A673 (cell line): ENCODE measurements at regions not wholly inside any gene's neighbourhood (a gene's known extent, or its start where the extent isn't known, plus 50 kb on each side); places are given as distances from the start of the nearest gene placed in this dataset.

Experiments used
- BruUV-seq: library from RNA; stranded (reverse); fragments of 400-500 nt; replicated peaks from 2 replicates; lab custom pipeline; 2021; lab: Mats Ljungman, UMichigan
- CTCF ChIA-PET: fragments of 300-600 bp; sonication (Branson Sonifier 250); formaldehyde crosslinking; loops from one replicate; lab custom pipeline; 2022; ENCODE audit warnings: antibody characterized with exemption; lab: Charles Lee
- POLR2A ChIA-PET: fragments of 300-600 bp; sonication (Branson Sonifier 250); formaldehyde crosslinking; loops from one replicate; lab custom pipeline; 2022; ENCODE audit warnings: antibody characterized with exemption; ENCODE audit not compliant: low non-redundant PET; lab: Charles Lee
- DNase-seq: peaks from one replicate; pipeline ENCODE4 v3.0.0-alpha.2; 2015; ENCODE audit warnings: low spot score
- H3K27ac ChIP-seq: fragments of 200-600 bp; sonication (generic); 2 replicates; pipeline ENCODE4 v1.5.1; 2016; ENCODE audit warnings: mixed run types, low read depth, mild to moderate bottlenecking, mixed read lengths, antibody characterized with exemption, low read length; ENCODE audit not compliant: poor library complexity, severe bottlenecking
- H3K27me3 ChIP-seq: fragments of 200-600 bp; sonication (generic); replicated peaks from 2 replicates; pipeline ENCODE4 v1.6.1; 2017; ENCODE audit warnings: mixed run types, low read depth, mild to moderate bottlenecking, mixed read lengths, antibody characterized with exemption, low read length; ENCODE audit not compliant: insufficient read depth, poor library complexity
- H3K36me3 ChIP-seq: fragments of 200-600 bp; sonication (generic); 2 replicates; pipeline ENCODE4 v1.6.1; 2016; ENCODE audit warnings: mixed run types, mild to moderate bottlenecking, mixed read lengths, antibody characterized with exemption, low read length; ENCODE audit not compliant: insufficient read depth, poor library complexity, severe bottlenecking
- H3K4me1 ChIP-seq: fragments of 200-600 bp; sonication (generic); 2 replicates; pipeline ENCODE4 v1.6.1; 2017; ENCODE audit warnings: mixed run types, mild to moderate bottlenecking, mixed read lengths, antibody characterized with exemption, low read length; ENCODE audit not compliant: insufficient read depth, poor library complexity, severe bottlenecking
- H3K4me3 ChIP-seq: fragments of 200-600 bp; sonication (generic); 2 replicates; pipeline ENCODE4 v1.5.1; 2016; ENCODE audit warnings: low read depth, mixed run types, mild to moderate bottlenecking, mixed read lengths, low read length; ENCODE audit not compliant: poor library complexity, severe bottlenecking
- H3K9me3 ChIP-seq: fragments of 200-600 bp; sonication (generic); 2 replicates; pipeline ENCODE4 v1.6.1; 2016; ENCODE audit warnings: mixed run types, low read depth, mild to moderate bottlenecking, mixed read lengths, antibody characterized with exemption, low read length; ENCODE audit not compliant: poor library complexity, severe bottlenecking
- CTCF ChIP-seq: fragments of 300-800, 200-600 bp; sonication (generic); conservative IDR thresholded peaks from 2 replicates; pipeline ENCODE4 v1.5.1; 2017; ENCODE audit warnings: low read depth, mild to moderate bottlenecking, antibody characterized with exemption, low read length, moderate library complexity, mixed read lengths
- EZH2 ChIP-seq: fragments of 200-600 bp; sonication (generic); IDR thresholded peaks from 2 replicates; pipeline ENCODE4 v1.6.1; 2017; ENCODE audit warnings: borderline replicate concordance, low read depth, mild to moderate bottlenecking, mixed read lengths, antibody characterized with exemption, low read length; ENCODE audit not compliant: poor library complexity, severe bottlenecking
- intact Hi-C: fragments of 100-400 bp; cut with micrococcal nuclease; formaldehyde crosslinking; loops from one replicate; pipeline ENCODE4 v1.10.0; 2022; ENCODE audit not compliant: unreplicated experiment

DNA sequence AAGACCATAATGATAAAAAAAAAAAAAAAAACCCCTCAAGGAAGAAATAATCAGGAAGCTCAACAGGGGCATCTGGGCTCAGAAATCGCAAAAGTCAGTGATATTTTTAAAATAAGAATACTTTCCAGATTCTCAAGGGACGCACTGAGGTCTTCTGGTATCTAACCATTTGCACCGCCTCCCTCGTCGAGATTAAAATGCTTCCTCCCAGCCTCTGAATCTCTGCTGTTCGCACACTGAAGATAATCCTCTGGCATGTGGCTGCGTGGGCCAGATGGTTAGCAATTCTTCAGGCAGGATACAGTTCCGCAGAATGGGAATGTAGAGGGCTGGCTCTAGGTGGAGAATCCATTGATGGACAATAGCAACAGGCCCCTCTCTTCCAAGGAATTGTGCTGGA, 211.7 kb upstream of the CDH5 start:
- Histone ChIP-seq H3K4me1 (peaks cover 11% of the 10 kb centered on the region), H3K27me3 (no peaks in the 10 kb centered on the region), H3K36me3 (no peaks in the 10 kb centered on the region), H3K9me3 (no peaks in the 10 kb centered on the region), H3K4me3 (no peak overlapping the region), H3K27ac (no peak overlapping the region)
- no TSS peak for BruUV-seq
- intact Hi-C loops, result no loop called here
- ChIA-PET POLR2A (no interaction called here), CTCF (interaction anchor here (0.7 kb wide), 2 partner anchors 117 to 211 kb away, joined by 8 to 10 read pairs; partner anchors contain the start of gene CDH5)
- peak; percentile 59 for DNase-seq
- TF ChIP-seq EZH2 (no peak), CTCF (no peak)

DNA sequence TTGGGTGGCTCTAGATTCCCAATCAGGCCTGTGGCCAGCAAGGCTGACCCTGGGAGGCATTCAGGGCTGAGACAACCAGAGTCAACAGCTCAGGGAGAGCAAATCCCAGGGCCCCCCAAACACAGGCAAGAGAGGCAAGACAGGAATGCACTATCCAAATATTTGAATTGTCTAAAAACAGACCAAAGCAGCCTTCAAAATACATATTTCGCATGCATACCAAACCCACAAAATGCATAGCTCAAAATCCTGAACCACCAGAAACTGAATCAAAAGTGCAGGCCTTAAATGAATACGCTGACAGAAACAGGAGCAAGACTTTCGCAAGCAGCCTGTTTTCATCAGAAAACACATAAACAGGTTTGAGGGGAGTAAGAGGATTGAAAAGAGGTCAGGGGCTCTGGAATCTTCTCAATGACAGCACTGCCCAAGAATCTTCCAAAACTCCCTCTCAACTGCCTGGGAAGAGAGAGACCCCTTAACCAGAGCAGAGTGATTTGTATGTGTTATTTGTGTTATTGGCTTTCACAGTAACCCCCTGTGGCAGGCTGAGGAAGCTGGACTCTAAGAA, 213.6 kb upstream of the CDH5 start:
- TF ChIP-seq CTCF (no peak), EZH2 (no peak)
- intact Hi-C loops, result no loop called here
- H3K27me3 ChIP-seq, result no peaks in the 10 kb centered on the region
- DNase-seq, result no peak
- BruUV-seq, result no TSS peak
- H3K9me3 ChIP-seq, result no peaks in the 10 kb centered on the region
- H3K27ac ChIP-seq, result no peak overlapping the region
- POLR2A ChIA-PET, result no interaction called here
- peaks cover 21% of the 10 kb centered on the region for H3K4me1 ChIP-seq
- no peaks in the 10 kb centered on the region for H3K36me3 ChIP-seq
- CTCF ChIA-PET, result no interaction called here
- H3K4me3 ChIP-seq, result no peak overlapping the region

DNA sequence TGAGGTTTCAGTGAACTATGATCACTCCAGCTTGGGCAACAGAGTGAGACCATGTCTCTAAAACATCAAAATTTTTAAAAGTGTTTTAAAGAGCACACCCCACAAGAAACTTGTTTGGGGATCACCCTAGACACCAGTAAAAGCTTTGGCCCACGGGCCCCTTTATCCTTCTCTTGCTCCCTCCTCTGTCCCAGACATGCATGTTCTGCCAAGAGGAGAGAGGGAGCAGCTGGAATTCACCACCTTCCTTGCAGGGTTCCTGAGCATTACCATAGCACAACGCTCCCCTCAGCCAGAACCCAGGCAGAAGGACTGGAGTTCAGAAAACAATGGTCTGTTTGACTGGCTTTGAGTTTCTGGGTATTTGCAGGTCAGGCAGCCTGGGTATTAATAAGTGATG, 214.3 kb upstream of the CDH5 start:
- ChIA-PET CTCF (no interaction called here), POLR2A (no interaction called here)
- H3K27ac ChIP-seq, result no peak overlapping the region
- BruUV-seq, result no TSS peak
- H3K9me3 ChIP-seq, result no peaks in the 10 kb centered on the region
- DNase-seq, result no peak
- intact Hi-C loops, result no loop called here
- H3K36me3 ChIP-seq, result no peaks in the 10 kb centered on the region
- H3K27me3 ChIP-seq, result no peaks in the 10 kb centered on the region
- H3K4me3 ChIP-seq, result no peak overlapping the region
- H3K4me1 ChIP-seq, result peaks cover 29% of the 10 kb centered on the region
- TF ChIP-seq EZH2 (no peak), CTCF (no peak)
